Stimulated activated memory B cell treated with anti-CD40 and anti-IgM and Interleukin-4, amounts not matched to agents 10 μg/mL and 1 μg/mL and 100 μg/mL, for 72 hours (primary cell): ENCODE measurements at regions not wholly inside any gene's neighbourhood (a gene's known extent, or its start where the extent isn't known, plus 50 kb on each side); places are given as distances from the start of the nearest gene placed in this dataset.

Experiments
- ATAC-seq: fragments of 150-1000 bp; cut with Tn5 transposase; 2 replicates; pipeline ENCODE4 v1.10.0; 2021
- H3K27ac Mint-ChIP-seq: one replicate; pipeline ENCODE4 v1.8.0; 2022; ENCODE audit warnings: mild to moderate bottlenecking, mixed read lengths
- H3K27me3 Mint-ChIP-seq: one replicate; pipeline ENCODE4 v1.8.0; 2022; ENCODE audit warnings: mixed read lengths
- H3K36me3 Mint-ChIP-seq: one replicate; pipeline ENCODE4 v1.8.0; 2022; ENCODE audit warnings: mixed read lengths
- H3K4me1 Mint-ChIP-seq: one replicate; pipeline ENCODE4 v1.8.0; 2022; ENCODE audit warnings: mixed read lengths
- H3K4me3 Mint-ChIP-seq: one replicate; pipeline ENCODE4 v1.8.0; 2022; ENCODE audit warnings: mild to moderate bottlenecking, moderate library complexity, mixed read lengths
- H3K9me3 Mint-ChIP-seq: one replicate; pipeline ENCODE4 v1.8.0; 2022; ENCODE audit warnings: mixed read lengths

- H3K4me1 Mint-ChIP-seq, result no peaks in the 10 kb centered on the region
- peaks cover 2% of the 10 kb centered on the region for H3K27me3 Mint-ChIP-seq
- no peak overlapping the region for H3K27ac Mint-ChIP-seq
- no peaks in the 10 kb centered on the region for H3K9me3 Mint-ChIP-seq
- ATAC-seq, result no peak
- no peak overlapping the region for H3K4me3 Mint-ChIP-seq
- H3K36me3 Mint-ChIP-seq, result no peaks in the 10 kb centered on the region
These were observed 271.7 kb upstream of the FN1 start for GRCh38 chr2:215707608-215708007.

GRCh38 chr2:215705771-215706361, 270.0 kb upstream of the FN1 start:
- no peak overlapping the region for H3K4me3 Mint-ChIP-seq
- H3K36me3 Mint-ChIP-seq, result no peaks in the 10 kb centered on the region
- no peak overlapping the region for H3K27ac Mint-ChIP-seq
- no peaks in the 10 kb centered on the region for H3K4me1 Mint-ChIP-seq
- H3K27me3 Mint-ChIP-seq, result no peaks in the 10 kb centered on the region
- no peaks in the 10 kb centered on the region for H3K9me3 Mint-ChIP-seq
- no peak for ATAC-seq

GRCh38 chr2:215705281-215705680, 269.4 kb upstream of the FN1 start:
- no peak for ATAC-seq

GRCh38 chr2:215702116-215702902, 266.4 kb upstream of the FN1 start:
- Mint-ChIP-seq H3K4me3 (no peak overlapping the region), H3K27me3 (peaks cover 9% of the 10 kb centered on the region), H3K36me3 (no peaks in the 10 kb centered on the region), H3K4me1 (peaks cover 4% of the 10 kb centered on the region), H3K27ac (no peak overlapping the region), H3K9me3 (peaks cover 3% of the 10 kb centered on the region)
- ATAC-seq, result no peak

More at GRCh38 chr2:215705281-215705680, 269.4 kb upstream of the FN1 start:
- Mint-ChIP-seq H3K27me3 (no peaks in the 10 kb centered on the region), H3K36me3 (no peaks in the 10 kb centered on the region), H3K4me3 (no peak overlapping the region), H3K27ac (no peak overlapping the region), H3K4me1 (no peaks in the 10 kb centered on the region), H3K9me3 (no peaks in the 10 kb centered on the region)

- peaks cover 9% of the 10 kb centered on the region for H3K27me3 Mint-ChIP-seq
- no peak overlapping the region for H3K4me3 Mint-ChIP-seq
- peaks cover 3% of the 10 kb centered on the region for H3K9me3 Mint-ChIP-seq
- H3K27ac Mint-ChIP-seq, result no peak overlapping the region
- no peaks in the 10 kb centered on the region for H3K36me3 Mint-ChIP-seq
- no peak for ATAC-seq
- peaks cover 4% of the 10 kb centered on the region for H3K4me1 Mint-ChIP-seq
These were observed 264.1 kb upstream of the FN1 start for GRCh38 chr2:215699700-215700538.

- Mint-ChIP-seq H3K4me1 (peaks cover 4% of the 10 kb centered on the region), H3K36me3 (no peaks in the 10 kb centered on the region), H3K9me3 (peaks cover 3% of the 10 kb centered on the region), H3K4me3 (no peak overlapping the region), H3K27me3 (peaks cover 14% of the 10 kb centered on the region), H3K27ac (no peak overlapping the region)
- ATAC-seq, result no peak
These were observed 263.1 kb upstream of the FN1 start for GRCh38 chr2:215699018-215699417.

GRCh38 chr2:215698566-215698965, 262.7 kb upstream of the FN1 start:
- Mint-ChIP-seq H3K9me3 (peaks cover 3% of the 10 kb centered on the region), H3K36me3 (no peaks in the 10 kb centered on the region), H3K4me1 (peaks cover 4% of the 10 kb centered on the region), H3K27me3 (peaks cover 19% of the 10 kb centered on the region), H3K27ac (no peak overlapping the region), H3K4me3 (no peak overlapping the region)
- no peak for ATAC-seq

- Mint-ChIP-seq H3K4me1 (peaks cover 4% of the 10 kb centered on the region), H3K36me3 (no peaks in the 10 kb centered on the region), H3K4me3 (no peak overlapping the region), H3K27me3 (peaks cover 29% of the 10 kb centered on the region), H3K9me3 (peaks cover 3% of the 10 kb centered on the region), H3K27ac (no peak overlapping the region)
- ATAC-seq, result no peak
These were observed 261.6 kb upstream of the FN1 start for GRCh38 chr2:215697496-215697895.

GRCh38 chr2:215697003-215697402, 261.1 kb upstream of the FN1 start:
- H3K9me3 Mint-ChIP-seq, result peaks cover 3% of the 10 kb centered on the region
- no peak for ATAC-seq
- peaks cover 30% of the 10 kb centered on the region for H3K27me3 Mint-ChIP-seq
- no peak overlapping the region for H3K4me3 Mint-ChIP-seq
- H3K36me3 Mint-ChIP-seq, result no peaks in the 10 kb centered on the region
- H3K27ac Mint-ChIP-seq, result no peak overlapping the region
- H3K4me1 Mint-ChIP-seq, result peaks cover 4% of the 10 kb centered on the region

- no peak for ATAC-seq
- Mint-ChIP-seq H3K4me3 (no peak overlapping the region), H3K4me1 (peaks cover 4% of the 10 kb centered on the region), H3K9me3 (peaks cover 3% of the 10 kb centered on the region), H3K27me3 (peaks cover 30% of the 10 kb centered on the region), H3K36me3 (no peaks in the 10 kb centered on the region), H3K27ac (no peak overlapping the region)
These were observed 260.0 kb upstream of the FN1 start for GRCh38 chr2:215695861-215696260.

- ATAC-seq, result no peak
- Mint-ChIP-seq H3K27ac (no peak overlapping the region), H3K36me3 (no peaks in the 10 kb centered on the region), H3K27me3 (peaks cover 26% of the 10 kb centered on the region), H3K4me3 (no peak overlapping the region), H3K4me1 (no peaks in the 10 kb centered on the region), H3K9me3 (peaks cover 3% of the 10 kb centered on the region)
These were observed 258.2 kb upstream of the FN1 start for GRCh38 chr2:215693999-215694580.

GRCh38 chr2:215693193-215693998, 257.5 kb upstream of the FN1 start:
- Mint-ChIP-seq H3K4me3 (no peak overlapping the region), H3K4me1 (no peaks in the 10 kb centered on the region), H3K27ac (no peak overlapping the region), H3K36me3 (no peaks in the 10 kb centered on the region), H3K9me3 (peaks cover 3% of the 10 kb centered on the region), H3K27me3 (peaks cover 23% of the 10 kb centered on the region)
- ATAC-seq, result no peak

- Mint-ChIP-seq H3K27ac (no peak overlapping the region), H3K36me3 (no peaks in the 10 kb centered on the region), H3K9me3 (no peaks in the 10 kb centered on the region), H3K27me3 (peaks cover 29% of the 10 kb centered on the region), H3K4me1 (no peaks in the 10 kb centered on the region), H3K4me3 (no peak overlapping the region)
- ATAC-seq, result no peak
These were observed 256.7 kb upstream of the FN1 start for GRCh38 chr2:215692387-215693079.

GRCh38 chr2:215691346-215691745, 255.5 kb upstream of the FN1 start:
- ATAC-seq, result no peak
- Mint-ChIP-seq H3K27me3 (peaks cover 29% of the 10 kb centered on the region), H3K27ac (no peak overlapping the region), H3K4me3 (no peak overlapping the region), H3K36me3 (no peaks in the 10 kb centered on the region), H3K9me3 (no peaks in the 10 kb centered on the region), H3K4me1 (no peaks in the 10 kb centered on the region)
